ENCODE measurements at regions not wholly inside any gene's neighbourhood (a gene's known extent, or its start where the extent isn't known, plus 50 kb on each side); places are given as distances from the start of the nearest gene placed in this dataset.

- intact Hi-C loops (cut with micrococcal nuclease) = no loop called here
- Histone ChIP-seq H3K36me3 (ENCODE audit: control insufficient read depth in 2 of 3, insufficient read depth in 3 of 3, low read length in 3 of 3) (no peaks in the 10 kb centered on the region), H3K27me3 (ENCODE audit: control insufficient read depth in 2 of 2, insufficient read depth in 2 of 2, low read length in 2 of 2) (no peaks in the 10 kb centered on the region), H3K4me3 (ENCODE audit: low read length) (no peak overlapping the region), H3K27ac (ENCODE audit: low read depth, low read length) (no peak overlapping the region), H3K9me3 (ENCODE audit: control insufficient read depth in 2 of 3, low read length in 3 of 3) (no peaks in the 10 kb centered on the region), H3K4me1 (ENCODE audit: control insufficient read depth in 2 of 2, insufficient read depth in 2 of 2, low read length in 2 of 2) (no peaks in the 10 kb centered on the region)
- Mint-ChIP-seq H3K4me1 (no peaks in the 10 kb centered on the region), H3K27ac (no peak overlapping the region), H3K27me3 (peaks cover 0 to 17% (median 6%) of the 10 kb centered on the region in 5 donors), H3K4me3 (no peak overlapping the region), H3K9me3 (peaks cover 0 to 4% (median 0%) of the 10 kb centered on the region in 11 donors), H3K36me3 (no peaks in the 10 kb centered on the region)
- DNase-seq (no peak), ATAC-seq (no peak)
- ChIA-PET CTCF (no interaction called here), POLR2A (no interaction called here)
Measured at GRCh38 chr2:221186873-221187272, 385.2 kb downstream of the EPHA4 start.

- Mint-ChIP-seq H3K36me3 (no peaks in the 10 kb centered on the region), H3K4me1 (no peaks in the 10 kb centered on the region), H3K27me3 (peaks cover 0 to 17% (median 6%) of the 10 kb centered on the region in 5 donors), H3K9me3 (peaks cover 0 to 4% (median 0%) of the 10 kb centered on the region in 11 donors), H3K27ac (no peak overlapping the region), H3K4me3 (no peak overlapping the region)
- Histone ChIP-seq H3K27ac (ENCODE audit: low read depth, low read length) (no peak overlapping the region), H3K4me3 (ENCODE audit: low read length) (no peak overlapping the region), H3K4me1 (ENCODE audit: control insufficient read depth in 2 of 2, insufficient read depth in 2 of 2, low read length in 2 of 2) (no peaks in the 10 kb centered on the region), H3K36me3 (ENCODE audit: control insufficient read depth in 2 of 3, insufficient read depth in 3 of 3, low read length in 3 of 3) (no peaks in the 10 kb centered on the region), H3K9me3 (ENCODE audit: control insufficient read depth in 2 of 3, low read length in 3 of 3) (no peaks in the 10 kb centered on the region), H3K27me3 (ENCODE audit: control insufficient read depth in 2 of 2, insufficient read depth in 2 of 2, low read length in 2 of 2) (no peaks in the 10 kb centered on the region)
- intact Hi-C loops (cut with micrococcal nuclease) = no loop called here
- ChIA-PET CTCF (no interaction called here), POLR2A (no interaction called here)
- ATAC-seq (no peak), DNase-seq (no peak)
Measured at GRCh38 chr2:221189431-221190067, 382.6 kb downstream of the EPHA4 start.

- Mint-ChIP-seq H3K36me3 (no peaks in the 10 kb centered on the region), H3K4me3 (no peak overlapping the region), H3K27me3 (peaks cover 0 to 5% (median 0%) of the 10 kb centered on the region in 5 donors), H3K27ac (no peak overlapping the region), H3K4me1 (no peaks in the 10 kb centered on the region), H3K9me3 (no peaks in the 10 kb centered on the region)
- H3K4me1 ChIP-seq (ENCODE audit: control insufficient read depth in 2 of 2, insufficient read depth in 2 of 2, low read length in 2 of 2) = no peaks in the 10 kb centered on the region
- H3K27ac ChIP-seq (ENCODE audit: low read depth, low read length) = no peak overlapping the region
- no peaks in the 10 kb centered on the region for H3K27me3 ChIP-seq (ENCODE audit: control insufficient read depth in 2 of 2, insufficient read depth in 2 of 2, low read length in 2 of 2)
- H3K36me3 ChIP-seq (ENCODE audit: control insufficient read depth in 2 of 3, insufficient read depth in 3 of 3, low read length in 3 of 3) = no peaks in the 10 kb centered on the region
- no peaks in the 10 kb centered on the region for H3K9me3 ChIP-seq (ENCODE audit: control insufficient read depth in 2 of 3, low read length in 3 of 3)
- ChIA-PET CTCF (interaction anchor here (0.6 kb wide), 1 partner anchor 18 kb away, joined by 4 read pairs; no protein-coding TSS in a partner anchor), POLR2A (no interaction called here)
- intact Hi-C loops (cut with micrococcal nuclease) = no loop called here
- DNase-seq (no peak), ATAC-seq (no peak)
- no peak overlapping the region for H3K4me3 ChIP-seq (ENCODE audit: low read length)
Measured at GRCh38 chr2:221195829-221196228, 376.3 kb downstream of the EPHA4 start.

GRCh38 chr2:221197225-221197856, 374.8 kb downstream of the EPHA4 start:
- POLR2A ChIA-PET = no interaction called here
- no peaks in the 10 kb centered on the region for H3K36me3 ChIP-seq (ENCODE audit: control insufficient read depth in 2 of 3, insufficient read depth in 3 of 3, low read length in 3 of 3)
- CTCF ChIA-PET = no interaction called here
- H3K4me3 ChIP-seq (ENCODE audit: low read length) = no peak overlapping the region
- Mint-ChIP-seq H3K36me3 (no peaks in the 10 kb centered on the region), H3K4me1 (no peaks in the 10 kb centered on the region), H3K27me3 (peaks cover 0 to 5% (median 0%) of the 10 kb centered on the region in 5 donors), H3K27ac (no peak overlapping the region), H3K9me3 (no peaks in the 10 kb centered on the region), H3K4me3 (no peak overlapping the region)
- intact Hi-C loops (cut with micrococcal nuclease) = no loop called here
- no peak overlapping the region for H3K27ac ChIP-seq (ENCODE audit: low read depth, low read length)
- no peaks in the 10 kb centered on the region for H3K4me1 ChIP-seq (ENCODE audit: control insufficient read depth in 2 of 2, insufficient read depth in 2 of 2, low read length in 2 of 2)
- H3K9me3 ChIP-seq (ENCODE audit: control insufficient read depth in 2 of 3, low read length in 3 of 3) = no peaks in the 10 kb centered on the region
- ATAC-seq (no peak), DNase-seq (no peak)
- H3K27me3 ChIP-seq (ENCODE audit: control insufficient read depth in 2 of 2, insufficient read depth in 2 of 2, low read length in 2 of 2) = no peaks in the 10 kb centered on the region

GRCh38 chr2:221198309-221198708, 373.8 kb downstream of the EPHA4 start:
- no peaks in the 10 kb centered on the region for H3K4me1 ChIP-seq (ENCODE audit: control insufficient read depth in 2 of 2, insufficient read depth in 2 of 2, low read length in 2 of 2)
- no peak overlapping the region for H3K27ac ChIP-seq (ENCODE audit: low read depth, low read length)
- Mint-ChIP-seq H3K9me3 (no peaks in the 10 kb centered on the region), H3K36me3 (no peaks in the 10 kb centered on the region), H3K27ac (no peak overlapping the region), H3K4me3 (no peak overlapping the region), H3K4me1 (no peaks in the 10 kb centered on the region), H3K27me3 (peaks cover 0 to 5% (median 0%) of the 10 kb centered on the region in 5 donors)
- ATAC-seq = no peak
- no peaks in the 10 kb centered on the region for H3K27me3 ChIP-seq (ENCODE audit: control insufficient read depth in 2 of 2, insufficient read depth in 2 of 2, low read length in 2 of 2)
- no peaks in the 10 kb centered on the region for H3K36me3 ChIP-seq (ENCODE audit: control insufficient read depth in 2 of 3, insufficient read depth in 3 of 3, low read length in 3 of 3)
- no peak overlapping the region for H3K4me3 ChIP-seq (ENCODE audit: low read length)
- ChIA-PET CTCF (no interaction called here), POLR2A (no interaction called here)
- no peak for DNase-seq
- intact Hi-C loops (cut with micrococcal nuclease) = no loop called here
- no peaks in the 10 kb centered on the region for H3K9me3 ChIP-seq (ENCODE audit: control insufficient read depth in 2 of 3, low read length in 3 of 3)

- DNase-seq (no peak), ATAC-seq (no peak)
- Histone ChIP-seq H3K27ac (ENCODE audit: low read depth, low read length) (no peak overlapping the region), H3K4me1 (ENCODE audit: control insufficient read depth in 2 of 2, insufficient read depth in 2 of 2, low read length in 2 of 2) (no peaks in the 10 kb centered on the region), H3K9me3 (ENCODE audit: control insufficient read depth in 2 of 3, low read length in 3 of 3) (no peaks in the 10 kb centered on the region), H3K36me3 (ENCODE audit: control insufficient read depth in 2 of 3, insufficient read depth in 3 of 3, low read length in 3 of 3) (no peaks in the 10 kb centered on the region), H3K27me3 (ENCODE audit: control insufficient read depth in 2 of 2, insufficient read depth in 2 of 2, low read length in 2 of 2) (no peaks in the 10 kb centered on the region), H3K4me3 (ENCODE audit: low read length) (no peak overlapping the region)
- POLR2A ChIA-PET = no interaction called here
- no peak overlapping the region for H3K4me3 Mint-ChIP-seq
- H3K9me3 Mint-ChIP-seq = peaks cover 0 to 1% (median 0%) of the 10 kb centered on the region in 11 donors
- intact Hi-C loops (cut with micrococcal nuclease) = no loop called here
- peaks cover 0 to 5% (median 0%) of the 10 kb centered on the region in 5 donors for H3K27me3 Mint-ChIP-seq
- CTCF ChIA-PET = no interaction called here
- H3K36me3 Mint-ChIP-seq = no peaks in the 10 kb centered on the region
- no peak overlapping the region for H3K27ac Mint-ChIP-seq
- H3K4me1 Mint-ChIP-seq = no peaks in the 10 kb centered on the region
Measured at GRCh38 chr2:221200184-221200839, 371.8 kb downstream of the EPHA4 start.

- Histone ChIP-seq H3K4me3 (ENCODE audit: low read length) (no peak overlapping the region), H3K36me3 (ENCODE audit: control insufficient read depth in 2 of 3, insufficient read depth in 3 of 3, low read length in 3 of 3) (no peaks in the 10 kb centered on the region), H3K27ac (ENCODE audit: low read depth, low read length) (no peak overlapping the region), H3K9me3 (ENCODE audit: control insufficient read depth in 2 of 3, low read length in 3 of 3) (no peaks in the 10 kb centered on the region), H3K4me1 (ENCODE audit: control insufficient read depth in 2 of 2, insufficient read depth in 2 of 2, low read length in 2 of 2) (no peaks in the 10 kb centered on the region), H3K27me3 (ENCODE audit: control insufficient read depth in 2 of 2, insufficient read depth in 2 of 2, low read length in 2 of 2) (no peaks in the 10 kb centered on the region)
- ChIA-PET CTCF (no interaction called here), POLR2A (no interaction called here)
- Mint-ChIP-seq H3K27me3 (peaks cover 0 to 5% (median 0%) of the 10 kb centered on the region in 5 donors), H3K4me1 (no peaks in the 10 kb centered on the region), H3K4me3 (no peak overlapping the region), H3K9me3 (peaks cover 0 to 1% (median 0%) of the 10 kb centered on the region in 11 donors), H3K27ac (no peak overlapping the region), H3K36me3 (no peaks in the 10 kb centered on the region)
- intact Hi-C loops (cut with micrococcal nuclease) = no loop called here
- DNase-seq (no peak), ATAC-seq (no peak)
Measured at GRCh38 chr2:221202431-221202830, 369.7 kb downstream of the EPHA4 start.
